Sigmoid colon (tissue), 6 donors: ENCODE measurements at regions not wholly inside any gene's neighbourhood (a gene's known extent, or its start where the extent isn't known, plus 50 kb on each side); places are given as distances from the start of the nearest gene placed in this dataset.

Experiments used
- DNase-seq: peaks from one replicate; pipeline ENCODE4 v3.0.0-alpha.2; 2019
- H3K27ac ChIP-seq, 4 donors: fragments of 200-600 bp; sonication (generic); one replicate each; pipeline ENCODE4 v1.5.1; 2016 to 2019; ENCODE audit warnings: mild to moderate bottlenecking in 1 of 4
- H3K27me3 ChIP-seq, 3 donors: fragments of 200-600 bp; sonication (generic); one replicate each; pipeline ENCODE4 v1.5.1; 2019; ENCODE audit warnings: mild to moderate bottlenecking in 1 of 3
- H3K36me3 ChIP-seq, 4 donors: fragments of 200-600 bp; sonication (generic); one replicate each; pipeline ENCODE4 v1.5.1; 2016 to 2019
- H3K4me1 ChIP-seq, 4 donors: fragments of 200-600 bp; sonication (generic); one replicate each; pipeline ENCODE4 v1.5.1; 2017 to 2019
- H3K4me3 ChIP-seq, 4 donors: fragments of 200-600 bp; sonication (generic); one replicate each; pipeline ENCODE4 v1.5.1; 2017 to 2019; ENCODE audit warnings: mild to moderate bottlenecking in 2 of 4, moderate library complexity in 1 of 4
- H3K9me3 ChIP-seq, 4 donors: fragments of 200-600 bp in 3 of 4; sonication (generic) in 3 of 4; one replicate each; pipeline versions ENCODE4 v1.5.1 to v1.6.1; 2013 to 2019
- EP300 ChIP-seq, 4 donors: sonication (generic); formaldehyde crosslinking; IDR thresholded peaks; one replicate each; pipeline ENCODE4 v1.6.1; 2017; ENCODE audit warnings: antibody characterized with exemption in 4 of 4
- POLR2A ChIP-seq, 2 donors: fragments of 450-650 bp; IDR thresholded peaks; one replicate each; pipeline ENCODE4 v1.6.1; 2016; ENCODE audit warnings: antibody characterized with exemption in 2 of 2, mild to moderate bottlenecking in 2 of 2, moderate library complexity in 2 of 2
- POLR2AphosphoS5 ChIP-seq, 4 donors: sonication (generic); formaldehyde crosslinking; IDR thresholded peaks; one replicate each; pipeline ENCODE4 v1.6.1; 2017; ENCODE audit warnings: antibody characterized with exemption in 4 of 4
- WGBS, 2 donors: extraction: QIAGEN DNeasy Blood & Tissue Kit; methylation state at CpG; one replicate each; pipeline ENCODE4 v1.1.7; 2013; 5-methylcytosine and 5-hydroxymethylcytosine counted together
- intact Hi-C: fragments of 100-400 bp; cut with DNase I; formaldehyde crosslinking; loops from one replicate; pipeline ENCODE4 v1.15.1; 2023
- TF ChIP-seq, protein P1 (sequence below), 4 experiments: fragments of 450-650 bp in 3 of 4; fragments of 200-600 bp in 1 of 4; IDR thresholded peaks; one replicate each; pipeline ENCODE4 v1.5.1; 2016 to 2019; ENCODE audit warnings: antibody characterized with exemption in 4 of 4, mild to moderate bottlenecking in 3 of 4, moderate library complexity in 2 of 4
- donor health status: healthy with polysubstance abuse.
- donor health status: healthy.

DNA sequence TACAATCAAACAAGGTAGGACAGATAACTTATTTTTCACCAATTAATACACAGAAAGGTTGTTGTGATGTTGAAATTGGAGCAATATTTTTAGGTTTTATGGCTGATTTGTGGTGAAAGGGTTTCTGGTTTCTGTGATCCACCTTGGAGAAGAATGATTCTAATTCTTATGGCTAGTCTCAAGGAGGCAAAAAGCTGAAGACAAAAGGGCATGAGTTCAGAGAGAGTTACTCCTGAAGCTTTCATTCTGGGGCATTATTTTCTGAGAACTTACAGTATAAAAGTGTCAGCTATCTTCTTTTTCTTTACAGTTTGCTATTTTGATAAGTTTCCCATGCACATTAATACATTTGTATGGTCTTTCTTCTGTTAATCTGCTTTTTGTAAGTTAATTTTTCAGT is 372.4 kb upstream of the CCDC179 start:
- DNase-seq, result no peak
- Histone ChIP-seq H3K9me3 (no peaks in the 10 kb centered on the region), H3K4me1 (no peaks in the 10 kb centered on the region), H3K4me3 (no peak overlapping the region), H3K27me3 (no peaks in the 10 kb centered on the region), H3K27ac (no peak overlapping the region), H3K36me3 (no peaks in the 10 kb centered on the region)
- intact Hi-C loops, result no loop called here
- no peak for TF ChIP-seq POLR2AphosphoS5 (IDR thresholded peaks at IDR 0.05)
- TF ChIP-seq, protein P1, sequence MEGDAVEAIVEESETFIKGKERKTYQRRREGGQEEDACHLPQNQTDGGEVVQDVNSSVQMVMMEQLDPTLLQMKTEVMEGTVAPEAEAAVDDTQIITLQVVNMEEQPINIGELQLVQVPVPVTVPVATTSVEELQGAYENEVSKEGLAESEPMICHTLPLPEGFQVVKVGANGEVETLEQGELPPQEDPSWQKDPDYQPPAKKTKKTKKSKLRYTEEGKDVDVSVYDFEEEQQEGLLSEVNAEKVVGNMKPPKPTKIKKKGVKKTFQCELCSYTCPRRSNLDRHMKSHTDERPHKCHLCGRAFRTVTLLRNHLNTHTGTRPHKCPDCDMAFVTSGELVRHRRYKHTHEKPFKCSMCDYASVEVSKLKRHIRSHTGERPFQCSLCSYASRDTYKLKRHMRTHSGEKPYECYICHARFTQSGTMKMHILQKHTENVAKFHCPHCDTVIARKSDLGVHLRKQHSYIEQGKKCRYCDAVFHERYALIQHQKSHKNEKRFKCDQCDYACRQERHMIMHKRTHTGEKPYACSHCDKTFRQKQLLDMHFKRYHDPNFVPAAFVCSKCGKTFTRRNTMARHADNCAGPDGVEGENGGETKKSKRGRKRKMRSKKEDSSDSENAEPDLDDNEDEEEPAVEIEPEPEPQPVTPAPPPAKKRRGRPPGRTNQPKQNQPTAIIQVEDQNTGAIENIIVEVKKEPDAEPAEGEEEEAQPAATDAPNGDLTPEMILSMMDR (IDR thresholded peaks at IDR 0.05), result no peak

GRCh38 chr11:23233075-23233474 is 372.8 kb upstream of the CCDC179 start:
- no peak overlapping the region for H3K27ac ChIP-seq
- TF ChIP-seq POLR2A (IDR thresholded peaks at IDR 0.05) (no peak), POLR2AphosphoS5 (IDR thresholded peaks at IDR 0.05) (no peak), EP300 (IDR thresholded peaks at IDR 0.05) (no peak)
- TF ChIP-seq, protein P1 (IDR thresholded peaks at IDR 0.05), result no peak
- no peak for DNase-seq
- H3K4me1 ChIP-seq, result no peaks in the 10 kb centered on the region
- WGBS, 2 donors, result 76 to 87% methylated on average over 3 of the region's 3 CpGs
- H3K27me3 ChIP-seq, result no peaks in the 10 kb centered on the region
- H3K4me3 ChIP-seq, result no peak overlapping the region
- no peaks in the 10 kb centered on the region for H3K36me3 ChIP-seq
- intact Hi-C loops, result no loop called here
- H3K9me3 ChIP-seq, result no peaks in the 10 kb centered on the region

- Histone ChIP-seq H3K36me3 (no peaks in the 10 kb centered on the region), H3K27me3 (no peaks in the 10 kb centered on the region), H3K27ac (no peak overlapping the region), H3K4me3 (no peak overlapping the region), H3K9me3 (no peaks in the 10 kb centered on the region), H3K4me1 (no peaks in the 10 kb centered on the region)
- no peak for TF ChIP-seq EP300 (IDR thresholded peaks at IDR 0.05)
- no peak for TF ChIP-seq POLR2AphosphoS5 (IDR thresholded peaks at IDR 0.05)
- TF ChIP-seq, protein P1 (IDR thresholded peaks at IDR 0.05), result no peak
- no peak for TF ChIP-seq POLR2A (IDR thresholded peaks at IDR 0.05)
- no peak for DNase-seq
- 76 to 81% methylated on average over 2 of the region's 2 CpGs for WGBS, 2 donors
- intact Hi-C loops, result no loop called here
Observed at GRCh38 chr11:23236826-23237555, 376.7 kb upstream of the CCDC179 start.

DNA sequence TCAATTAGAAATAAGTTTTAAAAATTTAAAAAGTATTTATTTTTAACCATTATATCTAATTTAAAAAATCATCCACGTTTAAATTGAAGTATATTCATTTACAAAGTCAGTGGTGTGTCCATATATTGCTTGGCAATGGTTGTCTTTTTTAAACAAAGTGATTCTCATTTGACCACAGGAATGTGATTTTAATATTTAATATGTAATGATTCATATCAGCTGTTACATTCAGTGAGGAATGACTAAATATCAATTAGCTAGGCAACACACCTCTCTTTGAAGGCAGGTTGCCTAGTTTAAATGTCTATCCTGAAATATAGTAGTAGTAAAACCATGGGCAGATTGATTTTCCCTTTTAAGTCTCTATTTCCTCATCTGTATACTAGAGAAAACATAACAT is 392.2 kb upstream of the CCDC179 start:
- Histone ChIP-seq H3K9me3 (no peaks in the 10 kb centered on the region), H3K27ac (no peak overlapping the region), H3K36me3 (no peaks in the 10 kb centered on the region), H3K4me1 (no peaks in the 10 kb centered on the region), H3K4me3 (no peak overlapping the region), H3K27me3 (no peaks in the 10 kb centered on the region)
- intact Hi-C loops, result no loop called here
- no peak for DNase-seq
- WGBS, 2 donors, result 61 to 62% methylated on average over 1 of the region's 1 CpG
- TF ChIP-seq POLR2AphosphoS5 (IDR thresholded peaks at IDR 0.05) (no peak), EP300 (IDR thresholded peaks at IDR 0.05) (no peak), POLR2A (IDR thresholded peaks at IDR 0.05) (no peak)
- TF ChIP-seq, protein P1 (IDR thresholded peaks at IDR 0.05), result no peak

DNA sequence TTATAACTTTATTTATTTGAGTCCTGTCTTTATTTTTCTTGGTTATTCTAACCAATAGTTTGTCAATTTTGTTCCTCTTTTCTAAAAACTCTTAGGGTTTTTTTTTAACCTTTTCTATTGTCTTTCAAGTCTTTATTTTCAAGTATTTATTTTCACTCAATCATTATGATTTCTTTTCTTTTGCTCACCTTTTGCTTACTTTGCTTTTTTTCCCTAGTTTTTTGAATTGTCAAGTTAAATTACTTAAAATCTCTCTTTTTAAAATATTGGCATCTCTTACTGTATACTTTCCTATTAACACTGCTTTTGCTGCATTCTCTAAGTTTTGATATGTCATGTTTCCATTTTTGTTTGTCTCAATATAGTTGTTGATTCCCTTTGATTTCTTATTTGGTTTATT is 396.8 kb upstream of the CCDC179 start:
- TF ChIP-seq POLR2A (IDR thresholded peaks at IDR 0.05), result no peak
- no peak for TF ChIP-seq EP300 (IDR thresholded peaks at IDR 0.05)
- TF ChIP-seq POLR2AphosphoS5 (IDR thresholded peaks at IDR 0.05), result no peak
- TF ChIP-seq, protein P1 (IDR thresholded peaks at IDR 0.05), result no peak
- no peak overlapping the region for H3K27ac ChIP-seq
- no peak for DNase-seq
- no peaks in the 10 kb centered on the region for H3K27me3 ChIP-seq
- no peak overlapping the region for H3K4me3 ChIP-seq
- H3K4me1 ChIP-seq, result no peaks in the 10 kb centered on the region
- H3K9me3 ChIP-seq, result no peaks in the 10 kb centered on the region
- intact Hi-C loops, result no loop called here
- H3K36me3 ChIP-seq, result no peaks in the 10 kb centered on the region
